ENCODE measurements at regions not wholly inside any gene's neighbourhood (a gene's known extent, or its start where the extent isn't known, plus 50 kb on each side); places are given as distances from the start of the nearest gene placed in this dataset.
"Not testable (repeated sequence)": the region's sequence is repeated elsewhere in the genome, so short reads cannot be mapped to it uniquely, and the experiment has no call there.

DNA sequence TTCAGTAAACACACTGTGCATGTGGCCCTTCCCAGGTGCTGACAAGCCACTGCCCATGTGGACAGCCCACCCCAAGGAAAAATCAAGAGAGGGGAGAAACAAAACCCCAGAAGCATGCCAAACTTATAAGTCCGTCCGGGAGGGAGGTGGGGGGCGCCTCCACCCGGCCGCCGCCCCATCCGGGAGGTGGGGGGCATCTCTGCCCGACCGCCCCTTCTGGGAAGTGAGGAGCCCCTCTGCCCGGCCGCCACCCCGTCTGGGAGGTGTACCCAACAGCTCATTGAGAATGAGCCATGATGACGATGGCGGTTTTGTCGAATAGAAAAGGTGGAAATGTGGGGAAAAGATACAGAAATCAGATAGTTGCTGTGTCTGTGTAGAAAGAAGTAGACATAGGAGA is 53.8 kb upstream of the C2CD4B start:
- Histone ChIP-seq H3K27me3 (no peaks in the 10 kb centered on the region; the same call in 1 of the 2 replicates), H3K4me3 (no peak overlapping the region), H3K36me3 (no peaks in the 10 kb centered on the region), H3K9me3 (peaks cover 15% of the 10 kb centered on the region)
- DNase-seq: no peak

DNA sequence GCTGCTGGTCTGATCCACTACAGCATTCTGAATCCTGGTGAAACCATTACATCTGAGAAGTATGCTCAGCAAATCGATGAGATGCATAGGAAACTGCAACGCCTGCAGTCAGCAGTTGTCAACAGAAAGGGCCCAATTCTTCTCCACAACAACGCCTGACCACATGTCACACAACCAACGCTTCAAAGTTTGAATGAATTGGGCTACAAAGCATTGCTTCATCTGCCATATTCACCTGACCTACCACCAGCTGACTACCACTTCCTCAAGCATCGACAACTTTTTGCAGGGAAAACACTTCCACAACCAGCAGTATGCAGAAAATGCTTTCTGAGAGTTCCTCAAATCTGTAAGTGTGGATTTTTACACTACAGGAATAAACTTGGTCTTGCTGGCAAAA is 54.7 kb upstream of the C2CD4B start:
- Histone ChIP-seq H3K4me3 (no peak overlapping the region), H3K9me3 (peaks cover 15% of the 10 kb centered on the region), H3K27me3 (no peaks in the 10 kb centered on the region; the same call in 1 of the 2 replicates), H3K36me3 (no peaks in the 10 kb centered on the region)
- DNase-seq: no peak

DNA sequence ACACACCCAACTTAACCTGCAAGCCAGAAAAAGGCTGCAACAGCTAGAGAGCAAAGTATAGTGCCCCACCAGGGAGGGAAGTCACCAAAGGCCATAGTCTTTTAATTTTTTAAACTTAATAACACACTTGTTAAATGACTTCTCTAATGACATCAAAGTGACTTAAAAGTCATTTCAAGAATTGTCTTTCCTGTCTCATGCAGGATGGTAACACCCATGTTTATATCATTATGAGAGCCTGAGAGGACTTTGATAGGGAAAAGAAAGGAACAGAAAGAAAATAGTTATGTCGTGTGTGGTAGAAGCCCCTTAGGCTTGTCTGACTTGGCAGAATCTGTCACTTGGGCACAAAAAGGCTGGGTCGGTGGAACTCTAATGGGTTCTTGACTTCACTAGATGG is 57.9 kb upstream of the C2CD4B start:
- DNase-seq: no peak
- Histone ChIP-seq H3K9me3 (no peaks in the 10 kb centered on the region), H3K36me3 (no peaks in the 10 kb centered on the region), H3K27me3 (no peaks in the 10 kb centered on the region; the same call in 1 of the 2 replicates), H3K4me3 (no peak overlapping the region)

DNA sequence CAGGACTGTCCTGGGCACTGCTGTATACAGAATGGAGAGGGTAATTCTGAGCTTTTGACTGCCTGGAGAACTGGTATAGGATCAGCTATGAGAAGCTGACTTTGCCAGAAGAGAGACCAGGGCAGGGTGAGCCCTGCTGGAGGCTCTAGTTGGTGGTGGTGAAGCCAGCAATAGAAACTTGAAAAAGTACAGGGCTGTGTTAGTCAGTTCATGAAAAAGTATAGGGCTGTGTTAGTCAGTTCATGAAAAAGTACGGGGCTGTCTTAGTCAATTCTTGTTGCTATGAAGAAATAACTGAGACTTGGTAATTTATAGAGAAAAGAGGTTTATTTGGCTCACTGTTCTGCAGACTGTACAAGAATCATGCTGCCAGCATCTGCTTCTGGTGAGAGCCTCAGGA is 63.5 kb upstream of the C2CD4B start:
- Histone ChIP-seq H3K36me3 (no peaks in the 10 kb centered on the region), H3K27me3 (no peaks in the 10 kb centered on the region; the same call in 1 of the 2 replicates), H3K4me3 (no peak overlapping the region), H3K9me3 (no peaks in the 10 kb centered on the region)
- no peak for DNase-seq

DNA sequence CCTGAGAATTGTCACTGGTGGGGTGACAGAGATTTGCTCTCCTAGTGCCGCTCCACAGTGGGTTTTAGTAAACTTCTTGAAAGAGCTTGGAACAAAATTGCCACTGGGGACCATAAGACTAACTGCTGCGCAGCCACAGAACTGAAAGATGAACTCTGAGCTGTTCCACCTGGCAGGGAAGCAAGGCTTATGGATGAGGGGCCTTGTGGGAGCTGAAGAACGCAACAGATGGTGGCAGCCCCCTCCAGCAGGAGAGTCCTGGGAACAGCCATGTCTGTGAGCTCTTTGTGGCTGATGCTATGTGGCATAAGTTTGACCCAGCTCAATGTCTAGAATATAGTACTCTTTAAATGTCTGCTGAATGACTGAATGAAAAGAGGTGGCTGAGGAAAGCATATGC is 66.8 kb upstream of the C2CD4B start:
- Histone ChIP-seq H3K36me3 (no peaks in the 10 kb centered on the region), H3K27me3 (no peaks in the 10 kb centered on the region; the same call in 1 of the 2 replicates), H3K9me3 (no peaks in the 10 kb centered on the region), H3K4me3 (no peak overlapping the region)
- DNase-seq: no peak

DNA sequence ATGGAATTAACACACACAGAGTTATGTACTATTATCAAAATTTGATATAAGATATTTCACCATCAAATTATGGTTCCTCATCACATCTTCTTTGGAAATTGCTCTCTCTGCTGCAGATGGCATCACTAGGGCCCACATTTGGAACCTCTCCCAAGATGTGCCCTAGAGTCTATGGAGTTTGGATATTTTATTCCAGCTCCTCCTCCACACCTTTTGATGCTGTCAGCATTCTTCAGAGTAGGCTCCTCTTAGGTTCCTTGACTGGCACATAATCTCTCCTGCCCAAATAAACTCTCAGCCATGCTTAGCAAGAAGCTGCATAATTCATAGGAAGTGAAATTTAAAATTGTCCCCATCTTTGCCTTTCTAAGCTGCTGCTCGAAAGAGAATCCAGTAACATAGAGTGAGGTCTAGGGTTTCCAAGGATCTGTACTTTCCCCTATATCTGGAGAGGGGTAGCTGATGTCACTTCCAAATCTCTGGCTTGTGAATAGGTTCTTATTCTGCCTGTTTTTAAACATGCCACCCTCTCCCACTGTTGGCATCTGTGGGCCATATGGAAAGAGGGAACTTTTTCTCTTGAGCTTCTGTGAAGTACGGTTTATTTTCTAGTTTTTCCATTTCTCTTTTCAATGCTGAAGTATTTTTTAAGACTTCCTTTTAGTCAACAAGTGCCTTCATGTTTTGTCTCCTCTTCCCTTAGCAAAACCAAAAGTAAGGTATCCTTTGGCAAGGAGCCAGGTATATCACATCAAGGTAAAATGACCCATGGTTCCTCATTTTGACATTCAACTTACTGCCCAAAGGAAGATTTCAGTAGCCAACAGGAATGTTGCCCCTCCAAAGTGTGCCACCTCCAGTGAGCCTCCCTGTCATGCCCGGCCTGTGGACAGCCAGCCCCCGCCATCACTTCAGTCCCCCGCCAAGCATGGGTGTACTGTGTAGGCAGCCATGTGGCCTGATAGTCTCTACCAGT is 75.3 kb upstream of the C2CD4B start:
- no peaks in the 10 kb centered on the region for H3K36me3 ChIP-seq
- DNase-seq: no peak
- no peak overlapping the region for H3K4me3 ChIP-seq
- no peaks in the 10 kb centered on the region for H3K27me3 ChIP-seq
- H3K9me3 ChIP-seq: no peaks in the 10 kb centered on the region

GRCh38 chr15:62241135-62241770 is 76.2 kb upstream of the C2CD4B start:
- Histone ChIP-seq H3K36me3 (no peaks in the 10 kb centered on the region), H3K27me3 (no peaks in the 10 kb centered on the region), H3K4me3 (no peak overlapping the region), H3K9me3 (no peaks in the 10 kb centered on the region)
- peak; percentile 41 for DNase-seq

GRCh38 chr15:62242999-62243398 is 77.9 kb upstream of the C2CD4B start:
- no peaks in the 10 kb centered on the region for H3K36me3 ChIP-seq
- no peaks in the 10 kb centered on the region for H3K27me3 ChIP-seq
- no peak for DNase-seq
- no peaks in the 10 kb centered on the region for H3K9me3 ChIP-seq
- H3K4me3 ChIP-seq: no peak overlapping the region

DNA sequence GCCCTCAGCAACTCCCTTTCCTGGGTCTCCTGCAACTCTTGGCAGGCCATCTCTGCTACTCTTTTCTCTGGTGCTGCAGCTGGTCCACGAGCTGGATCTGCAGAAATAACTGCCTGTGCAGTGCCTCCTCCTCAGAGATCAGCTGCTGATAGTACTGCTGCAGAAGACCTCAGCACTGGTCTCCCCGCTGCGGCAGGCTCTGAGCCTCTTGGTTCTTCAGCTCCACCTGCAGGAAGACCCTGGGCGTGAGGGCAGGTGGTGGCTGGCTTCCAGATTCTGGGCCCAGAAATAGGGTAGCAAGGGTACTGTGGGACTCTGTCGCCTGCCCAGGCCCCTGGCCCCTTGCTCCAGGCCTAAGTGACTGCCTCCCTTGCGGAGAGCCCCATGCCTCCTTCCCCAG is 79.7 kb upstream of the C2CD4B start:
- Histone ChIP-seq H3K9me3 (no peaks in the 10 kb centered on the region), H3K27me3 (no peaks in the 10 kb centered on the region), H3K4me3 (no peak overlapping the region), H3K36me3 (no peaks in the 10 kb centered on the region)
- no peak for DNase-seq

DNA sequence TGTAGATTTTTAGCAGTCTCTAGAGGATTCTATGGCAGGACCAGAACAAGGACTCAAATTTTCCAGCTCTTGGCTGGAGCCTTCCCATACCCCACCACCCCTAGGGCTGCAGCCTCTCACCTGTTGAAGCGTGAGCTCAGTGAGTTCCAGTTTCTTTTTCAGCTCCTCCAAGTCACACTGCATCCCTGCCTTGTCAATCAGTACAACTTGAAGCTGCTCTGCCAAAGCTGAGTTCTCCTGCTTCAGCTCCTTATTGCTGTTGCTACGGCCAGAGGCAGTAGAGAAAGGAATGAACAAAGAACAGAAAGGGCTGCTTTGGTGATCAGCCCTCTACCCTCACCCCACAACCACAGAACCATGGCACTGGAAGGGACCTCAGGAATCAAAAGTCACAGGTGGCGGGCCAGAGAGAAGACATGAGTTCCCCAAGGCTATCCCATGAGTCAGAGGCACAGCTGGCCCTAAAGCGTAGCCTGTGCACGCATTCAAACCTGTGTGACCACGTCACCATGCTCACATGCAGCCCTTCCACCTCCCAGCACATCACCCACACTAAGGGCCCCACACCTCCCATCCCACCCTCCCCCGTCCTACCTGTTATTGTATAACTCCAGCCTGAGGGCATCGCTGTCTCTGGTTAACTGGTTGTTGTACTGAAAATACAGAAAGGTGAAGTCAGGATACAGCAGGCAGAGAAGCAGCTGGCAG is 83.3 kb upstream of the C2CD4B start:
- no peak overlapping the region for H3K4me3 ChIP-seq
- H3K36me3 ChIP-seq: no peaks in the 10 kb centered on the region
- no peaks in the 10 kb centered on the region for H3K27me3 ChIP-seq
- H3K9me3 ChIP-seq: no peaks in the 10 kb centered on the region
- DNase-seq: no peak

GRCh38 chr15:62249501-62249900 is 84.4 kb upstream of the C2CD4B start:
- Histone ChIP-seq H3K36me3 (no peaks in the 10 kb centered on the region), H3K4me3 (no peak overlapping the region), H3K9me3 (no peaks in the 10 kb centered on the region), H3K27me3 (0 out of 2 replicates have a peak, but pooled peaks cover 4% of the 10 kb centered on the region)
- DNase-seq: no peak

DNA sequence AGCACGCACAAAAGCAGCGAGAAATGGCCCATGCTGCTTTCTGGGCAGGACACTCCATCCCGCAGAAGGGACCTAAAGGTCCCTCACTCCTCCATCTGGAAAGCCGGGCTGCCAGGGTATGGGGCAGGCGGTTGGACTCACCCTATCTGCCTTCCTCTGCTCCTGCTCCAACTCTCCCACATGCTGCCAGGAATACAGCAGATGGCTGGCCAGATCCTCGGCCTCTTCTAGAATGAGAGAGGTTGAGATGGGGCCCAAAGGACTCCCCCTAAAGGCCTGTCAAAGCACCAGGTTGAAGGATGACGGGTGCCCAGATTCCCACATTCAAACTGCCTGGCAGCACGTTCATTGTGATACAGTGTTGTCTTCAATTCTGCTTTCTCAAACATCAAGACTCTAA is 85.1 kb upstream of the C2CD4B start:
- Histone ChIP-seq H3K9me3 (no peaks in the 10 kb centered on the region), H3K27me3 (0 out of 2 replicates have a peak, but pooled peaks cover 4% of the 10 kb centered on the region), H3K4me3 (no peak overlapping the region), H3K36me3 (no peaks in the 10 kb centered on the region)
- DNase-seq: no peak

GRCh38 chr15:62250978-62251377 is 85.9 kb upstream of the C2CD4B start:
- no peak for DNase-seq
- no peak overlapping the region for H3K4me3 ChIP-seq

DNA sequence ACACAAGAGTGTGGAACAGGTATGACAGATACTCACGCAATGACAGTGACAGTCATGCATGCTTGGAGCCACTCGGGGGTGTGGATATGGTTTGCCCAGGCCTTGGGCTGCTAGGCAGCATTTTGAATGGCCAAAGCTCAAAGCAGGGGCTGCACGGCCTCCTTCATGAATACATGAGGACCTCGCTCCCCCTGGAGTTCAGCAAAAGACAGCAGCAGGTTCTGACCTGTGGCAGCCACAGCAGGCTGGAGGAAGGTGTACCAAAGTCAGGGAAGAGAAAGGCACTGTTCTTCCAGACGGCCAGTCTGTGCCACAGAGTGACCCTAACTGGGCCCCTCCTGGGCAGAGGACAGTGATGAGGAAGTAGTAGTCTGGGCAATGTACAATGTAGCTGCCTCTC is 88.2 kb upstream of the C2CD4B start:
- Histone ChIP-seq H3K36me3 (no peaks in the 10 kb centered on the region), H3K27me3 (0 out of 2 replicates have a peak, but pooled peaks cover 4% of the 10 kb centered on the region), H3K4me3 (no peak overlapping the region), H3K9me3 (no peaks in the 10 kb centered on the region)
- DNase-seq: no peak

More at GRCh38 chr15:62250978-62251377, 85.9 kb upstream of the C2CD4B start:
- Histone ChIP-seq H3K27me3 (0 out of 2 replicates have a peak, but pooled peaks cover 4% of the 10 kb centered on the region), H3K9me3 (no peaks in the 10 kb centered on the region), H3K36me3 (no peaks in the 10 kb centered on the region)

DNA sequence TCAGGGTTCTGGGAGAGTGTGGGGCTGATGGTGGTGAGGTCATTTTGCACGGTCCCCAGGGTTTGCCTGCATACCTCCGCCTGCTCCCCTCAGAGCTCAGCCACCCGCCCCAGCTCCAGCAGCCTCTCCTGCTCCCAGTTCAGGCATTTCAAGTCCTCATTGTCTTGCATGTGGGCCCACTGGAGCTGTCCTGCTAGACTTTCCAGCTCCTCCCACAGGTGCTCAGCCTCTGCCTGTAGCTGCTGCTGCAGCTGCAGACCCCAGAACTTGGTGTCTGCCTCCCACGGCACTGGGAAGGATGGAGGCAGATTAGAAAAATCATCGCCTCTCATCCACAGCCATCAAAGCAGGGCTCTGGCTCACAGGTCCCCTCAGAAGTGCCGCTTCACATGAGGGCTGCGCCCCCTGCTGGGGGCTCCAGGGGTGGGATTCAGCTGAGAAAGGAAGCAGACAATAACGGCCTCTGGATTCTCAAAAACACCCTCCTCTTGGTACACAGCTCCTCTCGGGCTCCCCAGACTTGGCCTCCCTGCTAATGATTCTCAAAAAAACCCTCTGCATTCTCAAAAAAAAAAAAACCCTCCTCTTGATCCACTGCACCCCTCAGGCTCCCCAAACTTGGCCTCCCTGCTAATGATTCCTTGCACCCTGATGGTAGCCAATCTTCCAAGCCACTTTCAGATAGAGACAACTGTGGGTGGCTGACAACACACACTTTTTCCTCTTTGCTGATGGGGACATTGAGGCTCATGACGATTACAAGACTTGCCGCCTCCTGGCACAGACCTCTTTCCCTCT is 89.3 kb upstream of the C2CD4B start:
- H3K4me3 ChIP-seq: no peak overlapping the region
- DNase-seq: peak; percentile 62

GRCh38 chr15:62256430-62256829 is 91.3 kb upstream of the C2CD4B start:
- not testable (repeated sequence) for H3K4me3 ChIP-seq, DNase-seq, H3K9me3 ChIP-seq, H3K27me3 ChIP-seq, H3K36me3 ChIP-seq

More for the DNA sequence above, 89.3 kb upstream of the C2CD4B start:
- Histone ChIP-seq H3K27me3 (0 out of 2 replicates have a peak, but pooled peaks cover 4% of the 10 kb centered on the region), H3K36me3 (no peaks in the 10 kb centered on the region), H3K9me3 (no peaks in the 10 kb centered on the region)
